Tibial artery (tissue), 4 donors: ENCODE measurements at regions not wholly inside any gene's neighbourhood (a gene's known extent, or its start where the extent isn't known, plus 50 kb on each side); places are given as distances from the start of the nearest gene placed in this dataset.

Experiments used
- DNase-seq, 2 donors: peaks; one replicate each; pipeline ENCODE4 v3.0.0-alpha.2; 2019
- H3K27ac ChIP-seq, 2 donors: fragments of 200-600 bp; sonication (generic) in 1 of 2; 1 replicate in 1 of 2; 2 replicates in 1 of 2; pipeline ENCODE4 v1.5.1; 2018 to 2019; ENCODE audit warnings: mild to moderate bottlenecking in 1 of 2
- H3K27me3 ChIP-seq, 2 donors: fragments of 200-600 bp; sonication (generic) in 1 of 2; one replicate each; pipeline versions ENCODE4 v1.5.1 to v1.6.0; 2016 to 2019
- H3K36me3 ChIP-seq, 3 donors: fragments of 200-600 bp; sonication (generic) in 2 of 3; one replicate each; pipeline ENCODE4 v1.5.1; 2016 to 2019; ENCODE audit warnings: mild to moderate bottlenecking in 2 of 3
- H3K4me1 ChIP-seq, 4 donors: fragments of 200-600 bp; sonication (generic) in 2 of 4; 1 replicate in 3 of 4; 2 replicates in 1 of 4; pipeline ENCODE4 v1.5.1; 2016 to 2019
- H3K4me3 ChIP-seq, 2 donors: fragments of 200-600 bp; sonication (generic) in 1 of 2; 1 replicate in 1 of 2; 2 replicates in 1 of 2; pipeline ENCODE4 v1.5.1; 2018 to 2019; ENCODE audit warnings: mild to moderate bottlenecking in 2 of 2
- H3K9me3 ChIP-seq, 3 donors: fragments of 200-600 bp; sonication (generic) in 1 of 3; one replicate each; pipeline ENCODE4 v1.5.1; 2016 to 2019
- intact Hi-C: fragments of 100-400 bp; cut with DNase I; formaldehyde crosslinking; loops from one replicate; pipeline ENCODE4 v1.15.0; 2023; ENCODE audit warnings: low total_unique reads
- TF ChIP-seq, protein P1 (sequence below), 2 experiments: fragments of 200-600 bp in 1 of 2; fragments of 450-650 bp in 1 of 2; IDR thresholded peaks; one replicate each; pipeline ENCODE4 v1.5.1; 2017 to 2019; ENCODE audit warnings: antibody characterized with exemption in 2 of 2, mild to moderate bottlenecking in 1 of 2, moderate library complexity in 1 of 2

- H3K27ac ChIP-seq: no peak overlapping the region
- TF ChIP-seq, protein P1, sequence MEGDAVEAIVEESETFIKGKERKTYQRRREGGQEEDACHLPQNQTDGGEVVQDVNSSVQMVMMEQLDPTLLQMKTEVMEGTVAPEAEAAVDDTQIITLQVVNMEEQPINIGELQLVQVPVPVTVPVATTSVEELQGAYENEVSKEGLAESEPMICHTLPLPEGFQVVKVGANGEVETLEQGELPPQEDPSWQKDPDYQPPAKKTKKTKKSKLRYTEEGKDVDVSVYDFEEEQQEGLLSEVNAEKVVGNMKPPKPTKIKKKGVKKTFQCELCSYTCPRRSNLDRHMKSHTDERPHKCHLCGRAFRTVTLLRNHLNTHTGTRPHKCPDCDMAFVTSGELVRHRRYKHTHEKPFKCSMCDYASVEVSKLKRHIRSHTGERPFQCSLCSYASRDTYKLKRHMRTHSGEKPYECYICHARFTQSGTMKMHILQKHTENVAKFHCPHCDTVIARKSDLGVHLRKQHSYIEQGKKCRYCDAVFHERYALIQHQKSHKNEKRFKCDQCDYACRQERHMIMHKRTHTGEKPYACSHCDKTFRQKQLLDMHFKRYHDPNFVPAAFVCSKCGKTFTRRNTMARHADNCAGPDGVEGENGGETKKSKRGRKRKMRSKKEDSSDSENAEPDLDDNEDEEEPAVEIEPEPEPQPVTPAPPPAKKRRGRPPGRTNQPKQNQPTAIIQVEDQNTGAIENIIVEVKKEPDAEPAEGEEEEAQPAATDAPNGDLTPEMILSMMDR (IDR thresholded peaks at IDR 0.05): no peak
- intact Hi-C loops: no loop called here
- H3K4me1 ChIP-seq: no peaks in the 10 kb centered on the region
- no peaks in the 10 kb centered on the region for H3K9me3 ChIP-seq
- no peak overlapping the region for H3K4me3 ChIP-seq
- H3K27me3 ChIP-seq: peaks cover 0 to 31% of the 10 kb centered on the region in 2 donors
- H3K36me3 ChIP-seq: no peaks in the 10 kb centered on the region
- DNase-seq: no peak
These were observed 275.2 kb downstream of the MAF start for GRCh38 chr16:79325226-79325945.

GRCh38 chr16:79320956-79321355 is 279.6 kb downstream of the MAF start:
- H3K36me3 ChIP-seq: no peaks in the 10 kb centered on the region
- no peak overlapping the region for H3K4me3 ChIP-seq
- intact Hi-C loops: no loop called here
- H3K27me3 ChIP-seq: peaks cover 0 to 39% of the 10 kb centered on the region in 2 donors
- H3K27ac ChIP-seq: no peak overlapping the region
- H3K9me3 ChIP-seq: no peaks in the 10 kb centered on the region
- TF ChIP-seq, protein P1 (IDR thresholded peaks at IDR 0.05): no peak
- no peaks in the 10 kb centered on the region for H3K4me1 ChIP-seq
- no peak for DNase-seq

DNA sequence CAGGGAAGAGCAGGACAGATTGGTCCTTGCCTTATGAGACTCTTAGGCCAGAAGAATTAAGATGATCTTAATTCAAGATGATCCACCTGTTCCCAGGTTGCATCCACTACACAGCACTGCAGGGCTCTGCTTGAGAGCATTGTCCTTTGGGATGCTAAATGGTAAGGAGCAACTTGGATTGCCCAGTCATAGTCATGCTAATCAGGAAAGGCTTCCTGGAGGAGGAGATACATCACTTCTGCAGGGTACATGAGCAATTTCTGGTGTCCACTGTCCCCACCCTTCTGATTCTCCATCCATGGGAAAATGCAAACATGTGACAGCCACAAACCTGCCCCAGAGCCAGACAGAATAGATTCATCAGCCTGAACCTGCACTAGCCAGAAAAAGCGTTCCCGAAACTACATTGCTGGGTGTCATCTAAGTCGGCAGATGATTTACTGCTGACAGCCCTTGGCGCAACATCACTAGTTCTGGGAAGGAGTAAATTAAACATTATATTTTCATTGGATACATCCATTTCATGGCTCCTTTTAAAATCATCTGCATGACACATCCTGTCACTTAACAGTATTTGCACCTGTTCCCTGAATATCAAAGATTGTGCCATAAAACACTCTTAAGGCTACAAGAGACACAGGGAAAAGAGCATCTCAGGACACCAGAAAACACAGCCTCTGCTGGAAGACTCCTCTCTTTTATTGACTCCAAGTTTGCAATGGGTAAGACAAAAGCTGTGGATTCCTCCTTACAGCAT is 282.2 kb downstream of the MAF start:
- no peaks in the 10 kb centered on the region for H3K36me3 ChIP-seq
- no peaks in the 10 kb centered on the region for H3K9me3 ChIP-seq
- no peaks in the 10 kb centered on the region for H3K4me1 ChIP-seq
- DNase-seq: no peak
- no peak overlapping the region for H3K27ac ChIP-seq
- no peak overlapping the region for H3K4me3 ChIP-seq
- TF ChIP-seq, protein P1 (IDR thresholded peaks at IDR 0.05): no peak
- intact Hi-C loops: no loop called here
- H3K27me3 ChIP-seq: peaks cover 0 to 42% of the 10 kb centered on the region in 2 donors

- Histone ChIP-seq H3K4me3 (no peak overlapping the region), H3K27ac (no peak overlapping the region), H3K4me1 (no peaks in the 10 kb centered on the region), H3K27me3 (peaks cover 0 to 37% of the 10 kb centered on the region in 2 donors), H3K36me3 (no peaks in the 10 kb centered on the region), H3K9me3 (no peaks in the 10 kb centered on the region)
- no peak for DNase-seq
- intact Hi-C loops: no loop called here
- TF ChIP-seq, protein P1 (IDR thresholded peaks at IDR 0.05): no peak
These were observed 283.0 kb downstream of the MAF start for GRCh38 chr16:79317521-79317920.

DNA sequence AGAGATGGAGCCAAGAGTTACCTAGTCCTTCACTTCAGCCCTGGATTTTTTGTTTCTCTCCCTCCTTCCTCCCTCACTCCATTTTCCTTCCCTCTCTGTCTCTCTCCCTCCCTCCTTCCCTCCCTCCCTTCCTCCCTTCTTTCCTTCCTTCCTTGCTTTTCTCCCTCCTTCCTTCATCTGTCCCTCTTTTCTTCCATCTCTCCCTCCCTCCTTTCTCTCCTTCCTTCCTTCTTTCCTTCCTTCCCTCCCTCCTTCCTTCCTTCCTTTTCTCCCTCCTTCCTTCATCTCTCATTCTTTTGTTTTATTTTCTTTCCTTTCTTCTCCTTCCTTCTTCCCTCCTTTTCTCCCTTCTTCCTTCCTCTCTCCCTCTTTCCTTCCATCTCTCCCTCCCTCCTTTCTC is 283.5 kb downstream of the MAF start:
- H3K9me3 ChIP-seq: no peaks in the 10 kb centered on the region
- H3K27me3 ChIP-seq: peaks cover 0 to 35% of the 10 kb centered on the region in 2 donors
- TF ChIP-seq, protein P1 (IDR thresholded peaks at IDR 0.05): no peak
- H3K27ac ChIP-seq: no peak overlapping the region
- no peaks in the 10 kb centered on the region for H3K4me1 ChIP-seq
- intact Hi-C loops: no loop called here
- no peaks in the 10 kb centered on the region for H3K36me3 ChIP-seq
- no peak overlapping the region for H3K4me3 ChIP-seq
- DNase-seq: no peak
